Esophagus squamous epithelium (tissue), 4 donors: ENCODE measurements at regions not wholly inside any gene's neighbourhood (a gene's known extent, or its start where the extent isn't known, plus 50 kb on each side); places are given as distances from the start of the nearest gene placed in this dataset.

ENCODE experiments used
- CTCF ChIP-seq, 6 experiments: fragments of 450-650 bp in 4 of 6; fragments of 200-600 bp in 2 of 6; sonication (generic) in 2 of 6; IDR thresholded peaks; one replicate each; pipeline ENCODE4 v1.5.1; 2016 to 2019; ENCODE audit warnings: antibody characterized with exemption in 6 of 6, mild to moderate bottlenecking in 4 of 6, moderate library complexity in 4 of 6
- POLR2A ChIP-seq, 4 donors: fragments of 450-650 bp; IDR thresholded peaks; one replicate each; pipeline ENCODE4 v1.6.1; 2017; ENCODE audit warnings: antibody characterized with exemption in 4 of 4, mild to moderate bottlenecking in 4 of 4, moderate library complexity in 3 of 4

DNA sequence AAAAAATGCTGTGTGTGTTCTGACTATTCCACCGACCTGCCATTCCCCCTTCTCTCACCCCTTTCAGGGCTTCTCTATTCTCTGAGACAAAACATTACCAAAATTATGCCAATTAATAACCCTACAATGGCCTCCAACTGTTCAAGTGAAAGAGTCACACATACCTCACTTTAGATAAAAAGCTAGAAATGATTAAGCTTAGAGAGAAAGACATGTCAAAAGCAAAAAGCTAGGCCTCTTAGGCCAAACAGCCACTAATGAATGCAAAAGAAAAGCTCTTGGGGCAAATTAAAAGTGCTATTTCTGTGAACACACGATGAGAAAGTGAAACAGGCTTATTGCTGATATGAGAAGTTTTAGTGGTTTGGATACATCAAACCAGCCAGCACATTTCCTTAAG is 279.6 kb upstream of the GRAMD2B start:
- no peak for TF ChIP-seq CTCF (IDR thresholded peaks at IDR 0.05)
- TF ChIP-seq POLR2A (IDR thresholded peaks at IDR 0.05): no peak
